NCI-H510A (cell line): ENCODE measurements at regions not wholly inside any gene's neighbourhood (a gene's known extent, or its start where the extent isn't known, plus 50 kb on each side); places are given as distances from the start of the nearest gene placed in this dataset.

Experiments
- DNase-seq: peaks from one replicate; lab custom pipeline; 2025; lab: John Stamatoyannopoulos, UW

GRCh38 chr21:27315373-27315772, 348.5 kb upstream of the ADAMTS5 start:
- no peak for DNase-seq

DNA sequence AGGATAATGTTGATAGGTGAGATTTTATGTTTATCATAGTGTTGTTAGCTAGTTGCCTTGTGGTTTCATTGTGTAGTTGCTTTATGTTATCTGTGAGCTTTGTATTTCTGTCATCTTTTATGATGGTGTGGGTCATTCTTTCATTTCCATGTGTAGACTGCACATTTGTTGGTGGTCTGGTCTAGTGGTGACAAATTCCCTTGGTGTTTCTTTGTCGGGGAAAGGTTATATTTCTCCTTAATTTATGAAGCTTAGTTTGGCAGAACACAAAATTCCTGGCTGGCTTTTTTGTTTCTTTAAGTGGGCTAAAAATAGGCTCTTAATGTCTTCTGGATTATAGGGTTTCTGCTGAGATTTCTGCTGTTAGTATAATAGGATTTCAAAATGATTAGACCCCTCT, 347.2 kb upstream of the ADAMTS5 start:
- DNase-seq = no peak

DNA sequence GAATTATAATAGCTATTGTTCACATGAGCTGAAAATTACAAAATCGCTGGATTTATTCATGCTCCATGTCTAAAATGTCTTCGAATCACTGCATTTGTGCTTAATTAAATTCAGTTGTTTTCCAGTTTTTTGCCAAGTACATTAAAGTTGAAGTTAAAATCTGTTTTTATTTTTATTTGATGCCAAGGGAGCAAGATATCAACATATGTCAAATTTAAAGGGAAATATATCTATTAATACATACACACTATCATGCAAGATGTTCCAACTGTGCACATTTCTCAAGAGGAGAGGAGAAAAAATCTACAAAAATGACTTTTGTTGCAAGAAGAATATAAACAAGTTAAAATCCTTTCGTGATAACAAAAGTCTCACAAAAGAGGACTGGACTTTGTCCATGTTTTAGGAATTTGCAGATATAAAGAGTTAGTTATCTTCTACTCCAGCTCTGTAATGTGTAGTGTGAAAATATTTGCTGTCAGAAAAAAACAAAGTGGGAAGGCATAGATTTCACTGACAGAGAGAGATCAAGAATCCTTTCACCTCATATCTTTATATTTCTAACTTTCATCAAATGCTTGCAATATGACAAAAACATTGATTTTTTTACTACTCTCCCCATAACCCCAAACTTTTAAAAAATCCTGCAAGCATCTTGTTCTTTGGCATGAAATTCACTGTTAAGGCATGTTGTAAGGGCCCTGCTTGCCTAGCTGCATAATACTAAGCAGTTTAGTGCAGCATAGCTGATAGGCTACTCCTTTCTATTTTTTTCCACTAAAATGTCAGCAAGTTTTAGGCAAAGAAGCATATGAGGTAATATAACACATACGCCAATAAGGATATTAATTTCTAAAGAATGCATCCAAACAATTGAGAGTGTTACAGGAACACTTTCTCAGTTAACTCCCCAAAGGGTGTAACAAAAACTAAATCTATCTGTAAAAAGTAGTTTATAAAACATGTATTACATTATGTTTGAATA, 340.2 kb upstream of the ADAMTS5 start:
- DNase-seq = no peak

DNA sequence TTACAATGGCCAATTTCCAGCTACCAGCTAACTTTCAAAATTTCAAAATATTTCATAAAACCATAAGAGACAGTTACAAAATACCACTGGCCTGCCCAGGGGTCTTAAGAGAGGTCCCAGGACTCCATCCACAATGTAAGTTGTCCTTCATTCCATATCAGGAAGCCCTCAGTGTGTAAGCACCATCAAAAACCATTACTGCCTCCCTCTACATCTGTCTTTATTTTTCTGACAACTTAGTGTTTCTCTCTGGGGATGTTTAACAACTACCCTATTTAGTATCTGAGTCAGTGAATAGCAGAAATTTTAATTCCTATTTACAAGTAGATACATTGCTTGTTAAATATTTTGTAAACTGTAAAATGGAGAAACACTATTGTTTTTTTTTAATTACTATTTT, 339.3 kb upstream of the ADAMTS5 start:
- DNase-seq = no peak

DNA sequence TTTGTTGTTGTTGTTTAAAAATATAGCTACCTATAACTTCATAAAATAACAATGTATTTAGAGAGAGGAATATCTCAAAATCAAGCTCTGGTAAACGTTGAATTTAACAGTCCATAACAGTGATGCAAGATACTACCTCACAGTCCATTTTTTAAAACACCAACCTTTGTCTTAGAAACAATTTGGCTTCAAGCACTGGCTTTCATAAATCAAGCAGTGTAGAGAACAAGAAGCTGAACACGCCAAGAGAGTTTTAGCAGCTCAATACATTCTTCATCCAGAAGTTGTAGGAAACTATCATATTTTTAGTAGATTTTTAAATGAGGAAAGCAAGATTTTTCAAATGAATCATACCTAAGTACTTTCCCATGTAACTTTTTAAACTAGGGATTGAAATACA, 334.3 kb upstream of the ADAMTS5 start:
- DNase-seq = no peak

DNA sequence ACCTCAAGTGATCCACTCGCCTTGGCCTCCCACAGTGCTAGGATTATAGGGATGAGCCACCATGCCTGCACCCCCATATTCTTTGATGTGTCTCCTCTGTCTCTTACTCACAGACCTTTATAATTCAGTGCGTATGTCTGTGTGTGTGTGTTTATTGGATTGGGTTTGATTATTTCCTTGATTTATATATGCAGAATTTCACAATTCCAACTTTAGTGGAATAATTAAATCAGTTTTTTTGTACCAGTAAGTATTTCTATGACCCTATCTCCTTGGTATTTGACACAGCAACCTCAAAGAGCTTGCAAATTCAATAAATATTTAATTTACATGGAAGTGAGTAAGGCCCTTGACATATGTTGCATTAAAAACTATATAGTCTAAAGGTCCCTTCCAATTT, 333.9 kb upstream of the ADAMTS5 start:
- no peak for DNase-seq

GRCh38 chr21:27298465-27298864, 331.6 kb upstream of the ADAMTS5 start:
- no peak for DNase-seq

GRCh38 chr21:27293239-27293638, 326.4 kb upstream of the ADAMTS5 start:
- DNase-seq = no peak

GRCh38 chr21:27292783-27293182, 325.9 kb upstream of the ADAMTS5 start:
- no peak for DNase-seq

DNA sequence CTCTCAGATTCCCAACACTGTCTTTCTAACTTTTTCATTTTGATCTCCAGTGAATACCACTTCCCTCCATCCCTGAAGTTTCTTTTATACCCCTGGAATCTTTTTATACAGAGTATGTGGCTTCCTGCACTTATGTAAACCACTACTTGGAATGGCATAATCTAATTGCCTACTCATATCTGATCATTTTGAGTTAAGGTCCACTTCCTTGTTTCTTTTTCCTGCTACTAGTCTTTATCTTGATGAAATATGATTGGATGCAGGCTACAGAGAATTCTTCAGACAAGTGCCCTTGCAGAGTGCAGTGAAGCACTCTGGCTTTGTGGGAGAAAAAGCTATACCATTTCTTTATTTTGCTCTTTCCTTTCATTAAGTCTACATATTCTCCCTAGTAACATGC, 325.3 kb upstream of the ADAMTS5 start:
- no peak for DNase-seq

DNA sequence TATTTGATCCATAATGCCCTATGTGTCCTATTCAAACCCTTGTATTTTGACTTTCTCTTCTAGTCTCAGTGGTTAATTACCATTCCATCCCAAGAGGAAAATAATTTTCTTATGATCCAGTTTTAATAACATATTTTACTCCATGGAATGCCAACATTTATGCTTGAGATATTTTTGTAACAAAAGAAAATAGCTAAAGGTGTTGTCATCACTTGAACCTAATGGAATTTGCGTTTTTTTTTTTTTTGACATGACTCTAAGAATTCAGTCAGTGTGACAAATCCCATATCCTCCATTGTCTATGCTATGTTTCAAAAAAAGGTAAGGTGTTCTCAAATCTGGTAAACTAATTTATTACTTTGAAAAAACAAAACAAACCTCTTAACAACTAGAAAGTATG, 324.1 kb upstream of the ADAMTS5 start:
- no peak for DNase-seq

- no peak for DNase-seq
Observed at GRCh38 chr21:27290028-27290427, 323.1 kb upstream of the ADAMTS5 start.

DNA sequence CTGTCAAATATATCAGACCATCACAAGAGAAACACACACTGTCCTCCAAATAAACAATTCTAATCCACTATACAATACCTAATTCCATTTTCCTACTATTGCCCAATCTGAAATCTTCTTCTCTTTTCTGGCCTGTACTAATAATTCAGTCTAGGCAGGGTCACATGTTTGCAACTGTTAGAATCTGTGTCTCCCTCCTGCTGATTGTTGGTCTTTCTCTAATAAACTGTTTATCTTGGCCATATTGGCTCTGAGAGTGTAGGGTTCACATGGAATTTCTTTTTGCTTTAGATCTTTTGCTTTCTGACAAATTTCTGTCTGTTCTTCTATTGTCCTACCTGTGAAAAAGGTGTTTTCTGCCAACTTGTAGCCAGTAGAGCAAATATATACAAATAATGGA, 319.9 kb upstream of the ADAMTS5 start:
- no peak for DNase-seq

- DNase-seq = no peak
Observed at GRCh38 chr21:27277110-27277509, 310.2 kb upstream of the ADAMTS5 start.

- DNase-seq = no peak
Observed at GRCh38 chr21:27275294-27275927, 308.5 kb upstream of the ADAMTS5 start.

DNA sequence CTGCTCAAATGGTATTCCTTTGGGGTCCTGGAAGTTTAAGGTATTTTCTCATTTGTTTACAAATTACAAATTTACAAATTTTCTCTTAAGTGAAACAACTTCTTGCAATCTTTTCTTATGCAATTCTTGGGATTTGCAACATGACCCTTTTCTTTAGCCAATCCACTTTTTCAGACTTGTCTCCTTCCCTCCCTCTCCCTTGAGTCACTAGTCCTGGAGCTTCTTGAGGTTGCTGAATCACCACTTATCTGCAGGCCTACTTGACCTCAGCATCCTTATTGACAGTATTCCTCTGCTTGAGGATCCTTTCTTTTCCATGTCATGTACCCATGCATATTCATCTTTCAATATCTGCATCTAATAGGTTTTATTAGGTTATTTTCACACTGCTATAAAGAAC, 302.8 kb upstream of the ADAMTS5 start:
- DNase-seq = no peak

DNA sequence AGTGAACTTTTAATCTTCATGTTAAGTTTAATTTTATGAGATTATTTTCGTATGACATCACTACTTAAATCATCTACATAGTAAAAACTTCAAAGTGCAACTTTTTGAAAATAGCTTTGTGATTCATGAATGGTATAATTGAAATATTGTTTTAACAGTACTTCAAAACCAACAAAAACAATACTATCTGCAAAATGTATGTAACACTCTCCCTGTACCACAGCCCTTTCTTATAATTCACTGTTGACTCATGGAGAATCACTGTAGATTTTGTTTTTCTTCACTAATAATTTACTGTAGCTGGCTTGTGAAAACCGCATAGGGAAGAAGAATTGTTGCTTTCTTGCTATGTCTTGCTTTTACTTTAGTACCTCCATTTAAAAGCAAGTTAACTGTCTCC, 301.4 kb upstream of the ADAMTS5 start:
- no peak for DNase-seq

DNA sequence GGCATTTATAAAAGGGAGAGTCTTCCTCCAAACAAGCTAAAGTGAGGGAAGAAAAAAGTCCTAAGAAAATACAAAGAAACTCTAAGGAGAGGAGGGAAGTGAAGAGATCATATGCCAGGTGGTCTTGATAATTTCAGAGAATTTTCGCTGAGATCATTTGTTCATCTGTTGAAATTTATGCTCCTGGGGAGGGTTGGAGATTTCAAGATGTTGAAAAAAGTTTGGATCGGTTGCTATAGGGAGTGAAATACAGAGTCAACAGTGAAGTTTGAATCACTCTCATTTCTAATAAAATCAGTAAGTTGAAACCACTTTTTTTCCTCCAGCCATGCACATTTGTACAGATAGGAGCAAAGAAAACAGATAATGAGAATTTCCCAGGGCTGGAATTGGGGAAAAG, 299.1 kb upstream of the ADAMTS5 start:
- DNase-seq = no peak

DNA sequence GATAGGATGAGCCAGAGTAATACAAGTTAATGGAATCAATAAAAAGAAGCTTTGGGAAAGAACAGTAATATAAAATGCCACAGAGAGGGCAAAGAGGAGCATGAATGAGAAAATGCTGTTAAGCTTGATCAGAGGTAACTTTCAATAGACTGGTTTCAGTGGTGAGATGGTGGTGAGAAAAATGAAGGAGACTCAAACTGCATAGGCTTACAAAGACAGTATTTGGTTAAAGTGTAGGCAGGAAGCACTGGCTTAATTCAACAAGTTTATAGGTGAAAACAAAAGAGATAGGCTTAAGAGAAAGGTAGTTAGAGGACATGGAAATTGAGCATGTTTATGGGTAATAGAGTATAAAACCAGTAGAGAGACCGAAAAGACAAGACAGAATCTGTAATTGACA, 298.6 kb upstream of the ADAMTS5 start:
- no peak for DNase-seq

- DNase-seq = no peak
Observed at GRCh38 chr21:27261676-27262075, 294.8 kb upstream of the ADAMTS5 start.

DNA sequence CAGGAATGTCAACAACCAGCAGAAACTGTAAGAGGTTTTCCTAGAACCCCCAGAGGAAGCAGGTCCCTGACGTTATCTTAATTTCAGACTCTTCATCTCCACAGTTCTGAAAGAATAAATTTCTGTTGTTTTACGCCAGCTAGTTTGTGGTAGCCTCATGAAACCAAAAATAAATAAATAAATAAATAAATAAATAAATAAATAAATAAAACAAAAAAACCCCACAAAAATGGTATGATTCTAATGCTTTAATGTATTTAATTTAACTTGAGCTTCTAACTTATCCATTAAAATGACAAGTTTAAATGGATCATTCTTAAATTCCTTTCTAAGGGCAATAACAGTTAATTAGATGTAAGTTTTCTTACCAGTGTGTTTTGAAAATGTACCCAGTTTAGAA, 293.8 kb upstream of the ADAMTS5 start:
- no peak for DNase-seq

DNA sequence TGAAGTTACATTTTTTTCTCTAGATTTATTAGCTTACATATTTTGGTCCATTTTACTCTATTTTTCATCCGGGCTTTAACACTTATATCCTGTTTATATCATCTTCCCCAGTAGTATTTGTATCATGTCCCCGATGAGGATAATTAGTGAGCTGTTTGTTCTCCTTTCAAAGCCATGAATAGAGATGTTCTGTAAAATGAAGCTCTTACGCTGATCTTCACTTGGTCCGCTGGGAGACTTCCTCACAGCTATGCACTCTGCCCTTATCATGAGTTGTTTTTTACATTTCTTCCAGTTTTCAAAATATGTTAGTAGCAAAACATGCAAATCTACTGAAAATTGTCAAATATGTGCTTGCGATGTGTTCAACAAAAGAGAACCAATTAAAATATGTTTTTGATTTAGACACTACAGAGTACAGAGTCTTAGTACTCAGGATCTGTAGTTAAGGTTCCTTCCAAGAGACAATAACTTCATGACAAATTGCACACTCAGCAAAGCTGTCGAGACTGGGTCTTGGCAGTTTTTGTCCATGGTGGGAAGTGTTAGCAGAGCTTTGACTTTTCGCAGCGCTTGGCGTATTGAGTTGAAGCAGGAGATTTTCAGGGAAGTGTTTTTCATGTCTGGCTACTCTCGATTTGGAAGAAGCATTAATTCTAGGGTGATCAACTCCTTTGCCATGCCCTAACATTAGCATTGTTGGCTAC, 292.0 kb upstream of the ADAMTS5 start:
- no peak for DNase-seq
